Tibial artery (tissue), 4 donors: ENCODE measurements at regions not wholly inside any gene's neighbourhood (a gene's known extent, or its start where the extent isn't known, plus 50 kb on each side); places are given as distances from the start of the nearest gene placed in this dataset.

ENCODE experiments used
- DNase-seq, 2 donors: peaks; one replicate each; pipeline ENCODE4 v3.0.0-alpha.2; 2019
- H3K27ac ChIP-seq, 2 donors: fragments of 200-600 bp; sonication (generic) in 1 of 2; 1 replicate in 1 of 2; 2 replicates in 1 of 2; pipeline ENCODE4 v1.5.1; 2018 to 2019; ENCODE audit warnings: mild to moderate bottlenecking in 1 of 2
- H3K27me3 ChIP-seq, 2 donors: fragments of 200-600 bp; sonication (generic) in 1 of 2; one replicate each; pipeline versions ENCODE4 v1.5.1 to v1.6.0; 2016 to 2019
- H3K36me3 ChIP-seq, 3 donors: fragments of 200-600 bp; sonication (generic) in 2 of 3; one replicate each; pipeline ENCODE4 v1.5.1; 2016 to 2019; ENCODE audit warnings: mild to moderate bottlenecking in 2 of 3
- H3K4me1 ChIP-seq, 4 donors: fragments of 200-600 bp; sonication (generic) in 2 of 4; 1 replicate in 3 of 4; 2 replicates in 1 of 4; pipeline ENCODE4 v1.5.1; 2016 to 2019
- H3K4me3 ChIP-seq, 2 donors: fragments of 200-600 bp; sonication (generic) in 1 of 2; 1 replicate in 1 of 2; 2 replicates in 1 of 2; pipeline ENCODE4 v1.5.1; 2018 to 2019; ENCODE audit warnings: mild to moderate bottlenecking in 2 of 2
- H3K9me3 ChIP-seq, 3 donors: fragments of 200-600 bp; sonication (generic) in 1 of 3; one replicate each; pipeline ENCODE4 v1.5.1; 2016 to 2019
- intact Hi-C: fragments of 100-400 bp; cut with DNase I; formaldehyde crosslinking; loops from one replicate; pipeline ENCODE4 v1.15.0; 2023; ENCODE audit warnings: low total_unique reads
- TF ChIP-seq, protein P1 (sequence below), 2 experiments: fragments of 200-600 bp in 1 of 2; fragments of 450-650 bp in 1 of 2; IDR thresholded peaks; one replicate each; pipeline ENCODE4 v1.5.1; 2017 to 2019; ENCODE audit warnings: antibody characterized with exemption in 2 of 2, mild to moderate bottlenecking in 1 of 2, moderate library complexity in 1 of 2

DNA sequence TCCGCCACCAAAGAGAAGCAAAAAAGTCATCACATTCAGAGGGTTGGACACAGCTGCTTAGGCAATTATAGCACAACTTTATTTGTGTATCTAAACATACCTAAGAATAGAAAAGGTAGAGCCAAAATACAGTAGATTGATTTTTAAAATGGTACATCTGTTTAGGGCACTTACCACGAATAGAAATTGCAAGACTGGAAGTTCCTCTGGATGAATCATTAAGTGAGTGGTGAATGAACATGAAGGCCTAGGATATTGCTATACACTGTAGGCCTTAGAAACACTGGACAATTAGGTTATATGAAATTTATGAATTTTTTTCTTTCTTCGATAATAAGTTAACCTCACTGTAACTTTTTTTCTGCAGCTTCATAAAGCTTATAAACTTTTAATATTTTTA is 687.0 kb downstream of the BCL11A start:
- Histone ChIP-seq H3K36me3 (no peaks in the 10 kb centered on the region), H3K4me1 (no peaks in the 10 kb centered on the region), H3K4me3 (no peak overlapping the region), H3K27ac (no peak overlapping the region), H3K27me3 (no peaks in the 10 kb centered on the region), H3K9me3 (no peaks in the 10 kb centered on the region)
- intact Hi-C loops = no loop called here
- DNase-seq = no peak
- TF ChIP-seq, protein P1, sequence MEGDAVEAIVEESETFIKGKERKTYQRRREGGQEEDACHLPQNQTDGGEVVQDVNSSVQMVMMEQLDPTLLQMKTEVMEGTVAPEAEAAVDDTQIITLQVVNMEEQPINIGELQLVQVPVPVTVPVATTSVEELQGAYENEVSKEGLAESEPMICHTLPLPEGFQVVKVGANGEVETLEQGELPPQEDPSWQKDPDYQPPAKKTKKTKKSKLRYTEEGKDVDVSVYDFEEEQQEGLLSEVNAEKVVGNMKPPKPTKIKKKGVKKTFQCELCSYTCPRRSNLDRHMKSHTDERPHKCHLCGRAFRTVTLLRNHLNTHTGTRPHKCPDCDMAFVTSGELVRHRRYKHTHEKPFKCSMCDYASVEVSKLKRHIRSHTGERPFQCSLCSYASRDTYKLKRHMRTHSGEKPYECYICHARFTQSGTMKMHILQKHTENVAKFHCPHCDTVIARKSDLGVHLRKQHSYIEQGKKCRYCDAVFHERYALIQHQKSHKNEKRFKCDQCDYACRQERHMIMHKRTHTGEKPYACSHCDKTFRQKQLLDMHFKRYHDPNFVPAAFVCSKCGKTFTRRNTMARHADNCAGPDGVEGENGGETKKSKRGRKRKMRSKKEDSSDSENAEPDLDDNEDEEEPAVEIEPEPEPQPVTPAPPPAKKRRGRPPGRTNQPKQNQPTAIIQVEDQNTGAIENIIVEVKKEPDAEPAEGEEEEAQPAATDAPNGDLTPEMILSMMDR (IDR thresholded peaks at IDR 0.05) = no peak

DNA sequence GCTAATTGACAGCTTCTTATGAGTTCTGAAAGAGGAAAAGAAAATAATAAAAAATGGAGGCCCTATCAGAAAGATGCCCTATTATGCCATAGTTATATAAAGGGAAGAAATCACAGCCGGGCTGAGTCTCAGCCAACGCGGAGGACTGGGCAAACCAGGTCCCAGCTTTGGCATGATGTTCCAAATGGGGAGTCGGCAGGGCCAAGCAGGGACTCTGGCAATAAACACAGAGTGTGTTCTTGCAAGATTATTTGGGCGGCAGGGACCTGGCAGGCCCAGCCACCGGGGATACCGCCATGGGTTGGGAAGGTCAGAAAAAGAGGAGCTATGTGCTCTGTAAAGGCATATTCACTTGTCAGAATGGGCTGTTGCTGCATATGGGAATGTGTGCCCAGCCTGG is 694.9 kb downstream of the BCL11A start:
- no peaks in the 10 kb centered on the region for H3K36me3 ChIP-seq
- no peaks in the 10 kb centered on the region for H3K27me3 ChIP-seq
- H3K27ac ChIP-seq = no peak overlapping the region
- no peaks in the 10 kb centered on the region for H3K9me3 ChIP-seq
- no peaks in the 10 kb centered on the region for H3K4me1 ChIP-seq
- intact Hi-C loops = no loop called here
- DNase-seq = no peak
- TF ChIP-seq, protein P1 (IDR thresholded peaks at IDR 0.05) = no peak
- no peak overlapping the region for H3K4me3 ChIP-seq

DNA sequence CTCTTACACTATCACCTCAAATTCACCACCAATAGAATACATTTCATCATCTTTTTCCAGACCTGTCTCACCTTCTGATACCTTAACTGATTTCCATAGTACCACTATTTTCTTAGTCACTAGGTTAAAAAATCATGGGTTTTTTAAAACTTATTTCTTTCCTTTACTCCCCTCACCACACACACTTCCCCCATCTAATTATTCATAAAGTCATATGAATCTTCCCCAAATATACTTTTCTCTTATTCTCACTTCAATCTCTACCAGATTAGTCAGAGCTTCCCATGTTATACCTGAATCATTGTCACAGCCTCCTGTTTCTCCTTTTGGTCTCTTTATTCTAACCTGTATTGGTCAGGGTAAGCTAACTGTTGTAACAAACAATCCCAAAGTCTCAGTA is 696.3 kb downstream of the BCL11A start:
- Histone ChIP-seq H3K36me3 (no peaks in the 10 kb centered on the region), H3K9me3 (no peaks in the 10 kb centered on the region), H3K27ac (no peak overlapping the region), H3K4me1 (no peaks in the 10 kb centered on the region), H3K27me3 (no peaks in the 10 kb centered on the region), H3K4me3 (no peak overlapping the region)
- intact Hi-C loops = no loop called here
- TF ChIP-seq, protein P1 (IDR thresholded peaks at IDR 0.05) = no peak
- DNase-seq = no peak

DNA sequence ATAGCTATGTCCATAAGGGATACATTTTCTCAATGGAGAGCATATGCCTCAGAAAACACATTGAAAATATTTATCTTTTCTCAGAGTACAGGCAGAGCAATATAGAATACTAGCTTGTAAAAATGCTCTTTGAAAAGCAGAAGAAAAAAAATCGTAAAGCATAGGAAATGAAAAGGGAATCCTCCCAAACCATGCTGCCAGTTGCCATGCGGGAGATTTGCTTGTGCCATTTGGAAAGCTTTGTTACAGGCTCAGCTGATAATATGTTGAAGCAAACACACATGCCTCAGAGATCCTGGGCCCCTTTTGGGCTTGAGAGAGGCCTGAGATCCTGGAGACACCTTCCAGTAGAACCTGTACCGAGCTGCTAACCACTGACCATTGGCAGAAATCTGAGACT is 697.1 kb downstream of the BCL11A start:
- no peak for DNase-seq
- H3K4me3 ChIP-seq = no peak overlapping the region
- no peaks in the 10 kb centered on the region for H3K9me3 ChIP-seq
- no peak overlapping the region for H3K27ac ChIP-seq
- intact Hi-C loops = no loop called here
- H3K27me3 ChIP-seq = no peaks in the 10 kb centered on the region
- H3K4me1 ChIP-seq = no peaks in the 10 kb centered on the region
- TF ChIP-seq, protein P1 (IDR thresholded peaks at IDR 0.05) = no peak
- H3K36me3 ChIP-seq = no peaks in the 10 kb centered on the region

DNA sequence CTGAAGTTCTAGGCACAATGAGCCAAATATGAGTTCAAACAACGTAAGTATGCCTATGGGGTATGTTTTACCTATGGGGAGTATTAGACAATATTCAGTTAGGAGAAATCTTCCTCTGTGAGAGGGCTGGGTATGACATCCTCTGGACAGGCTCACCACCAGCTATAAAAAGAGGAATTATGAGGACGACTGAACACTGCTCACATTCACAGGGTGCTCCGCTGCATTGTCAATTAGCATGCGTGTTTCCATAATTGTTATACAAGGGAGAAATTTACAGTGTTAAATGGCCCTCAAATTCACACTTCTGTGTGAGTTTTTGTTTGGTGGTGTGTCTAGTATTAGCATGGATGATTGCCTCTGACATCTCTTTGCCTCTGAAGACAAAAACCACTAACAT is 700.4 kb downstream of the BCL11A start:
- intact Hi-C loops = no loop called here
- TF ChIP-seq, protein P1 (IDR thresholded peaks at IDR 0.05) = no peak
- Histone ChIP-seq H3K27ac (no peak overlapping the region), H3K36me3 (no peaks in the 10 kb centered on the region), H3K4me3 (no peak overlapping the region), H3K9me3 (no peaks in the 10 kb centered on the region), H3K27me3 (no peaks in the 10 kb centered on the region), H3K4me1 (no peaks in the 10 kb centered on the region)
- DNase-seq = no peak

DNA sequence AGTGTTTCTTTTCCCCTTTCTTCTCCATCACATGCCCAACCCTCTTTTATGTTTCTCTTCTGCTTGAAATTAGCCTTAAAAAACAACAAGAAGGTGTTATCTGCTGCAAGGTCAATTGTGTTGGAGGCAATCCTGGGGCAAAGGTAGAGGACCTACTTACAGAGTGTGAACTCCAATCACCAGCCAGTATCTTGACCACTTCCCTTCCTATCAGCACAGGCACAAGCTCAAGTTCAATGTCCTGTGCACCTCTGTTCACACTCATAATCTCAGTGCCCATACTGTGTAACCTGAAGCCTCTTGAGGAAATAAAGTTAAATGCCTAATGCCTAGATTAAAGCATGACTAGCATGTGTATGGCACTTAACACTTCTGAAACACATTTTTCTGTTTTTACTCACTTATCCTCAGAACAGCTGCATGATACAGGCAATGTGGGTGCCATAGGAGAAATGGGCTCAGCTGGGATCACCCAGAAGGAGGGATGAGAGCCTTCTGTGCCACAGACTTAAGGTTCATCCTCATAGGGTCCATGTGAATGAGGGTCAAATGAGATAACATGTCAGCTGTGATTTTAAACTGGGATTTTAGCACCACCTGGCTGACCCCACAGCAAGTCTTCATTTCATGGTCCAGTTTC is 701.5 kb downstream of the BCL11A start:
- Histone ChIP-seq H3K36me3 (no peaks in the 10 kb centered on the region), H3K27me3 (no peaks in the 10 kb centered on the region), H3K4me3 (no peak overlapping the region), H3K9me3 (no peaks in the 10 kb centered on the region), H3K27ac (no peak overlapping the region), H3K4me1 (no peaks in the 10 kb centered on the region)
- TF ChIP-seq, protein P1 (IDR thresholded peaks at IDR 0.05) = no peak
- DNase-seq = no peak
- intact Hi-C loops = no loop called here
